Neural cell (in vitro differentiated cells): ENCODE measurements at regions not wholly inside any gene's neighbourhood (a gene's known extent, or its start where the extent isn't known, plus 50 kb on each side); places are given as distances from the start of the nearest gene placed in this dataset.

Experiments used
- H2AFZ ChIP-seq: fragments of 200-600, 300-800 bp; sonication (generic), shearing (Covaris generic); 2 replicates; pipeline ENCODE4 v1.6.0; 2014; ENCODE audit warnings: low read depth, mild to moderate bottlenecking, antibody characterized with exemption, low read length, moderate library complexity
- H3F3A ChIP-seq: fragments of 200-600 bp; shearing (Covaris generic); 2 replicates; pipeline ENCODE4 v1.6.1; 2016; ENCODE audit warnings: mild to moderate bottlenecking, moderate library complexity, mixed read lengths, antibody characterized with exemption, low read length; ENCODE audit not compliant: insufficient read depth, poor library complexity, severe bottlenecking
- H3K27ac ChIP-seq: fragments of 200-600, 300-800 bp; sonication (generic), shearing (Covaris generic); 2 replicates; pipeline ENCODE4 v1.5.1; 2014; ENCODE audit warnings: mild to moderate bottlenecking, low read length, moderate library complexity
- H3K27me3 ChIP-seq: fragments of 300-800, 200-600 bp; sonication (generic), shearing (Covaris generic); 2 replicates; pipeline ENCODE4 v1.6.0; 2014; ENCODE audit warnings: mild to moderate bottlenecking, low read depth, low read length, moderate library complexity; ENCODE audit not compliant: insufficient read depth
- H3K36me3 ChIP-seq: fragments of 300-800, 200-600 bp; sonication (generic), shearing (Covaris generic); 2 replicates; pipeline ENCODE4 v1.5.1; 2014; ENCODE audit warnings: mild to moderate bottlenecking, antibody characterized with exemption, low read length, moderate library complexity; ENCODE audit not compliant: insufficient read depth
- H3K4me2 ChIP-seq: fragments of 300-800, 200-600 bp; sonication (generic), shearing (Covaris generic); 2 replicates; pipeline ENCODE4 v1.6.0; 2014; ENCODE audit warnings: mild to moderate bottlenecking, low read length
- H3K4me3 ChIP-seq: fragments of 300-800, 200-600 bp; sonication (generic), shearing (Covaris generic); 2 replicates; pipeline ENCODE4 v1.5.1; 2014; ENCODE audit warnings: mild to moderate bottlenecking, low read length, moderate library complexity
- H3K79me2 ChIP-seq: fragments of 200-600 bp; shearing (Covaris generic); replicated peaks from 2 replicates; pipeline ENCODE4 v1.6.0; 2014; ENCODE audit warnings: mild to moderate bottlenecking, low read length, moderate library complexity; ENCODE audit not compliant: insufficient read depth
- H3K9ac ChIP-seq: fragments of 300-800, 200-600 bp; sonication (generic), shearing (Covaris generic); 2 replicates; pipeline ENCODE4 v1.6.1; 2016; ENCODE audit warnings: mild to moderate bottlenecking, low read length, mixed read lengths
- H3K9me2 ChIP-seq: fragments of 200-600 bp; shearing (Covaris generic); 2 replicates; pipeline ENCODE4 v1.6.1; 2016; ENCODE audit warnings: mild to moderate bottlenecking, low read length, mixed read lengths; ENCODE audit not compliant: insufficient read depth
- H3K9me3 ChIP-seq: fragments of 200-600, 300-800 bp; sonication (generic), shearing (Covaris generic); 2 replicates; pipeline ENCODE4 v1.6.1; 2016; ENCODE audit warnings: mild to moderate bottlenecking, mixed run types, low read length, moderate library complexity, mixed read lengths
- H4K20me1 ChIP-seq: fragments of 200-600 bp; shearing (Covaris generic); 2 replicates; pipeline ENCODE4 v1.6.1; 2016; ENCODE audit warnings: mild to moderate bottlenecking, mixed run types; ENCODE audit not compliant: insufficient read depth
- REST ChIP-seq: IDR thresholded peaks from 2 replicates; pipeline ENCODE4 v1.6.1; 2012; ENCODE audit warnings: borderline replicate concordance
- SMC3 ChIP-seq: fragments of 450-650 bp; conservative IDR thresholded peaks from 2 replicates; pipeline ENCODE4 v1.6.1; 2014; ENCODE audit warnings: antibody characterized with exemption, mild to moderate bottlenecking, moderate library complexity; ENCODE audit not compliant: poor library complexity
- TAF1 ChIP-seq: IDR thresholded peaks from 2 replicates; pipeline ENCODE4 v1.6.1; 2012; ENCODE audit warnings: low read depth

- no peaks in the 10 kb centered on the region for H3F3A ChIP-seq
- no peaks in the 10 kb centered on the region for H3K9me2 ChIP-seq
- H3K27me3 ChIP-seq, result no peaks in the 10 kb centered on the region
- H3K9ac ChIP-seq, result no peak overlapping the region
- H4K20me1 ChIP-seq, result no peaks in the 10 kb centered on the region
- H3K4me3 ChIP-seq, result no peak overlapping the region
- no peaks in the 10 kb centered on the region for H3K79me2 ChIP-seq
- no peaks in the 10 kb centered on the region for H3K9me3 ChIP-seq
- H3K27ac ChIP-seq, result no peak overlapping the region
- H3K36me3 ChIP-seq, result no peaks in the 10 kb centered on the region
- no peak overlapping the region for H3K4me2 ChIP-seq
- no peak overlapping the region for H2AFZ ChIP-seq
- TF ChIP-seq REST (no peak), SMC3 (no peak), TAF1 (no peak)
These were observed 55.1 kb upstream of the SYT9 start for GRCh38 chr11:7196396-7197146.

GRCh38 chr11:7197469-7197868, 54.2 kb upstream of the SYT9 start:
- TF ChIP-seq REST, result no peak
- Histone ChIP-seq H3K4me2 (no peak overlapping the region), H4K20me1 (no peaks in the 10 kb centered on the region), H3K27me3 (no peaks in the 10 kb centered on the region), H3K79me2 (no peaks in the 10 kb centered on the region), H2AFZ (no peak overlapping the region), H3K27ac (no peak overlapping the region), H3K4me3 (no peak overlapping the region), H3K9me3 (no peaks in the 10 kb centered on the region), H3K9ac (no peak overlapping the region), H3F3A (no peaks in the 10 kb centered on the region), H3K9me2 (no peaks in the 10 kb centered on the region), H3K36me3 (no peaks in the 10 kb centered on the region)
